ENCODE measurements at regions not wholly inside any gene's neighbourhood (a gene's known extent, or its start where the extent isn't known, plus 50 kb on each side); places are given as distances from the start of the nearest gene placed in this dataset.

DNA sequence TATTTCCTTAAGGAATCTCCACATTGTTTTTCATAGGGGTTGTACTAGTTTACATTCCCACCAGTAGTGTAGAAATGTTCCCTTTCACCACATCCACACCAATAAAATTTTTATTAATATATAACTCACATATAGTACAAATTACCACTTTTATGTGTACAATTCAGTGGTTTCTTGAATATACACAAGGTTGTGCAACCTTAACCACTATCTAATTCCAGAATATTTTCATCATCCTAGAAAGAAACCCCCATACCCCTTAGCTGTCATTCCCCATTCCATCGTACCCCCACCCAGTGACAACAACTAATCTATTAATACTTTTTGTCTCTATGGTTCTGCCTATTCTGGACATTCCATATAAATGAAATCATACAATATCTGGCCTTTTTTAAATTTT lies 108.3 kb upstream of the USP9X start:
- POLR2A ChIA-PET (ENCODE audit: partially characterized antibody): no interaction called here
- no peak overlapping the region for H2AFZ ChIP-seq (ENCODE audit: low read length)
- H3K56ac ChIP-seq (replicated peaks; ENCODE audit: insufficient read length, low read depth, low read length): no peak overlapping the region
- H4K8ac ChIP-seq (ENCODE audit: extremely low read depth, insufficient read depth, low read length): no peak overlapping the region
- no peak overlapping the region for H2BK15ac ChIP-seq (ENCODE audit: low read length)
- no peak overlapping the region for H3K4me3 ChIP-seq (ENCODE audit: extremely low read depth in 1 of 4, insufficient read depth in 2 of 4, low read depth in 3 of 4, low read length in 4 of 4)
- H3K79me1 ChIP-seq (ENCODE audit: low read depth, low read length): no peaks in the 10 kb centered on the region
- CTCF ChIA-PET (ENCODE audit: partially characterized antibody): no interaction called here
- H4K20me1 ChIP-seq (replicated peaks in 1 of 2; ENCODE audit: control insufficient read depth in 1 of 2, insufficient read depth in 2 of 2, low read length in 2 of 2): no peaks in the 10 kb centered on the region
- H3K23me2 ChIP-seq (ENCODE audit: low read depth, low read length): no peaks in the 10 kb centered on the region
- H3K9ac ChIP-seq (replicated peaks in 1 of 4; ENCODE audit: extremely low read depth in 1 of 4, low read depth in 3 of 4, low read length in 3 of 4): no peak overlapping the region
- H3K27me3 ChIP-seq (replicated peaks in 1 of 4; ENCODE audit: control insufficient read depth in 3 of 4, extremely low read depth in 1 of 4, insufficient read depth in 3 of 4, low read length in 3 of 4): no peaks in the 10 kb centered on the region
- DNase-seq (ENCODE audit: low read depth in 1 of 2, low spot score in 2 of 2) (no peak), FAIRE-seq (no peak)
- H3K23ac ChIP-seq (ENCODE audit: insufficient read length): no peak overlapping the region
- H2BK120ac ChIP-seq (replicated peaks; ENCODE audit: low read depth, low read length): no peak overlapping the region
- no peaks in the 10 kb centered on the region for H3K79me2 ChIP-seq (ENCODE audit: control insufficient read depth in 1 of 2, insufficient read depth in 2 of 2, low read length in 2 of 2)
- H2AK5ac ChIP-seq (ENCODE audit: low read depth, low read length): no peak overlapping the region
- peaks cover 0 to 3% (median under 1%) of the 10 kb centered on the region in 4 experiments; a peak in 1 of 7 replicates for H3K4me1 ChIP-seq (replicated peaks in 1 of 4; ENCODE audit: control insufficient read depth in 3 of 4, insufficient read depth in 4 of 4, low read length in 3 of 4)
- H3K36me3 ChIP-seq (ENCODE audit: control insufficient read depth in 2 of 4, insufficient read depth in 4 of 4, low read length in 3 of 4): no peaks in the 10 kb centered on the region
- no peak overlapping the region for H4K91ac ChIP-seq (replicated peaks; ENCODE audit: insufficient read length, low read length)
- H3K18ac ChIP-seq (ENCODE audit: extremely low read depth, low read length): no peak overlapping the region
- no peak overlapping the region for H2BK20ac ChIP-seq (ENCODE audit: low read length)
- H3K9me3 ChIP-seq (ENCODE audit: insufficient read depth in 2 of 2, low read depth in 1 of 2, low read length in 1 of 2): peaks cover 0 to 3% of the 10 kb centered on the region in 2 experiments; a peak in 1 of 4 replicates
- H3K4ac ChIP-seq (replicated peaks; ENCODE audit: insufficient read length, low read depth, low read length): no peak overlapping the region
- H2BK12ac ChIP-seq (ENCODE audit: low read depth, low read length): no peak overlapping the region
- H3K14ac ChIP-seq (ENCODE audit: insufficient read length): no peak overlapping the region
- H3K27ac ChIP-seq (ENCODE audit: low read depth, low read length): no peak overlapping the region
- WGBS, 2 experiments (ENCODE audit: extremely low coverage in 1 of 2, insufficient coverage in 1 of 2, insufficient read length in 1 of 2, insufficient replicate concordance in 2 of 2, low coverage in 1 of 2, low lambda C conversion rate in 2 of 2, missing lambda C conversion rate in 1 of 2): 100% methylated on average over 1 of the region's 1 CpG; no CpG with 5 or more reads in 1 of the 2 experiments
- H2BK5ac ChIP-seq (ENCODE audit: low read depth, low read length): no peak overlapping the region
- no peak overlapping the region for H3K4me2 ChIP-seq (ENCODE audit: insufficient read depth in 1 of 2, low read depth in 2 of 2, low read length in 2 of 2)
- no peak overlapping the region for H4K5ac ChIP-seq (ENCODE audit: insufficient read length, low read depth, low read length)
- TF ChIP-seq SIX5 (IDR thresholded peaks at IDR 0.05; ENCODE audit: low read depth, low read length) (no peak), SP1 (IDR thresholded peaks at IDR 0.05; ENCODE audit: low read depth, low read length) (no peak), JUND (IDR thresholded peaks at IDR 0.05; ENCODE audit: low read length) (no peak), EP300 (IDR thresholded peaks at IDR 0.05; ENCODE audit: borderline replicate concordance in 1 of 2, low read depth in 2 of 2, low read length in 2 of 2) (no peak), CTBP2 (IDR thresholded peaks at IDR 0.05; ENCODE audit: borderline replicate concordance, insufficient read depth, insufficient read length, low read length) (no peak), NRF1 (IDR thresholded peaks at IDR 0.05; ENCODE audit: low read depth, low read length) (no peak), ZNF274 (IDR thresholded peaks at IDR 0.05; ENCODE audit: borderline replicate concordance, extremely low read depth, low read length) (no peak), SUZ12 (IDR thresholded peaks at IDR 0.05; ENCODE audit: low read length) (no peak), NANOG (IDR thresholded peaks at IDR 0.05; ENCODE audit: insufficient read depth, low read depth, low read length, poor library complexity, severe bottlenecking) (no peak), SIRT6 (IDR thresholded peaks at IDR 0.05; ENCODE audit: low read length) (no peak), FOSL1 (IDR thresholded peaks at IDR 0.05; ENCODE audit: insufficient read depth, low read depth, low read length) (no peak), BRCA1 (IDR thresholded peaks at IDR 0.05; ENCODE audit: low read depth, low read length) (no peak), CBX5 (IDR thresholded peaks at IDR 0.05; ENCODE audit: low read depth, low read length) (no peak), SRF (IDR thresholded peaks at IDR 0.05; ENCODE audit: low read depth, low read length) (no peak), CREB1 (IDR thresholded peaks at IDR 0.05) (no peak), BACH1 (IDR thresholded peaks at IDR 0.05; ENCODE audit: low read length) (no peak), JUN (IDR thresholded peaks at IDR 0.05; ENCODE audit: low read depth, low read length) (no peak)

Data from H1 (cell line).